OCI-LY1 (cell line): ENCODE measurements at regions not wholly inside any gene's neighbourhood (a gene's known extent, or its start where the extent isn't known, plus 50 kb on each side); places are given as distances from the start of the nearest gene placed in this dataset.

Source experiments
- EZH2 ChIP-seq: fragments of 200-600 bp; sonication (generic), shearing (Covaris generic); IDR thresholded peaks from 2 replicates; pipeline ENCODE4 v1.8.0; 2017; ENCODE audit warnings: borderline replicate concordance, mixed run types, mild to moderate bottlenecking, antibody characterized with exemption, low read length, moderate library complexity, mixed read lengths
- TF ChIP-seq, protein P1 (sequence below): fragments of 200-600 bp; sonication (generic), shearing (Covaris generic); IDR thresholded peaks from 2 replicates; pipeline ENCODE4 v1.5.1; 2017; ENCODE audit warnings: mild to moderate bottlenecking, antibody characterized with exemption, low read length, moderate library complexity, mixed read lengths

DNA sequence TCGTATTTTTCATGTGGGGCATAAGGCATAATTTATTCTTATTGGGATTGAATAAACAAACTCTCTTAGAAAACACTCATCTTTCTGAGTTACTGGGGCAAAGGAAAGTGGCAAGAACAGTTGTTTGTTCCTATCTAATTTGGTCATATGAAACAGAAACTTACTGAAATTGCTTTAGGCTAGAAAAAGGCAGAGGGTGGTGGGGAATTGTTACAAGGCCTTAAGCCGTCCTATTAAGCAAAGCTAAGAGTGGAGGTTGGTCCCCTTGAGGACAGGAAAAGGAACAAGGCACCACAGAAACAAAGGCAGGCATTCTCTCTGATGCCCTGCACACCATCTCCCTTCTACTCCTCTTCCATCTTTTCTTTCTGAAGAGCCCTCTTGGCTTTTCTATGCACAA, 830.9 kb downstream of the EDEM1 start:
- TF ChIP-seq EZH2, result no peak
- TF ChIP-seq, protein P1, sequence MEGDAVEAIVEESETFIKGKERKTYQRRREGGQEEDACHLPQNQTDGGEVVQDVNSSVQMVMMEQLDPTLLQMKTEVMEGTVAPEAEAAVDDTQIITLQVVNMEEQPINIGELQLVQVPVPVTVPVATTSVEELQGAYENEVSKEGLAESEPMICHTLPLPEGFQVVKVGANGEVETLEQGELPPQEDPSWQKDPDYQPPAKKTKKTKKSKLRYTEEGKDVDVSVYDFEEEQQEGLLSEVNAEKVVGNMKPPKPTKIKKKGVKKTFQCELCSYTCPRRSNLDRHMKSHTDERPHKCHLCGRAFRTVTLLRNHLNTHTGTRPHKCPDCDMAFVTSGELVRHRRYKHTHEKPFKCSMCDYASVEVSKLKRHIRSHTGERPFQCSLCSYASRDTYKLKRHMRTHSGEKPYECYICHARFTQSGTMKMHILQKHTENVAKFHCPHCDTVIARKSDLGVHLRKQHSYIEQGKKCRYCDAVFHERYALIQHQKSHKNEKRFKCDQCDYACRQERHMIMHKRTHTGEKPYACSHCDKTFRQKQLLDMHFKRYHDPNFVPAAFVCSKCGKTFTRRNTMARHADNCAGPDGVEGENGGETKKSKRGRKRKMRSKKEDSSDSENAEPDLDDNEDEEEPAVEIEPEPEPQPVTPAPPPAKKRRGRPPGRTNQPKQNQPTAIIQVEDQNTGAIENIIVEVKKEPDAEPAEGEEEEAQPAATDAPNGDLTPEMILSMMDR, result no peak
